A172 (cell line): ENCODE measurements at regions not wholly inside any gene's neighbourhood (a gene's known extent, or its start where the extent isn't known, plus 50 kb on each side); places are given as distances from the start of the nearest gene placed in this dataset.

Experiments
- DNase-seq: peaks from one replicate; pipeline ENCODE4 v3.0.0-alpha.2; 2015; ENCODE audit warnings: low spot score

GRCh38 chr5:3145641-3146040 lies 394.2 kb upstream of the IRX2 start:
- DNase-seq, result no peak

- DNase-seq, result no peak
Observed at GRCh38 chr5:3143382-3143781, 391.9 kb upstream of the IRX2 start.

DNA sequence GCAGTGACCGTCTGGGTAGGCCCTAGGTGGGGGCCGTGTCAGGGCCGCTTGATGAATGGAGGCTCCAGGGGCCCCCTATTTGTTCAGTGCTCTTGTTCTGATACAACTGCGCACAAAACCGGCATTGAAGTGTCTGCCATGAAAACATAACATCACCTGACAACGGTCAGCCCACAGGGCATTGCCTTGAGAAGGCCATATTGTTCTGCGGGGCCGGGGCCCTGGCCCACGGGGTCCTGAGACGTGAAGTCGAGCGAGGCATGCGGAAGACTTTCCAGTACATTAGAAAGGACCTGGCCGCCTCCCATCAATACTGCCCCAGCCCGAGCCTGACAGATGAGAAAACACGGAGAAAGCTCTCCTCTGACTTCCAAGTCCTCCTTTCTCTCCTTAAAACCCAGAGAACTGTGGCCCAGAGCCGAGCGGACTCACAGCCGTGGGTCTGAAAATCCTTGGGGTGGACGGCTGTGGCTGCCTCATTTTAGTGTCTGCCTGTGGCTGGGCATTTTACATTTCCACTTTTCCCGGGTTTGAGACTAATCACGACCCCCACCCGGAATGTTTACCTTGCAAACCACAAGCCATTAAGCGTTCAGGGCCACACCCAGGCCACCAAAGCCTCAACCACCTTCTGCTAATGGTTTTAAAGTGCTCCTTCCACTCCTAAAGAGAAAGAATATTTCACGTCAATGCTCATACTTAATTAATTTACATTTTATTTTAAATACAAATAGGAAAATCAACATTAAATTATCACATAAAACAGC lies 391.0 kb upstream of the IRX2 start:
- no peak for DNase-seq

DNA sequence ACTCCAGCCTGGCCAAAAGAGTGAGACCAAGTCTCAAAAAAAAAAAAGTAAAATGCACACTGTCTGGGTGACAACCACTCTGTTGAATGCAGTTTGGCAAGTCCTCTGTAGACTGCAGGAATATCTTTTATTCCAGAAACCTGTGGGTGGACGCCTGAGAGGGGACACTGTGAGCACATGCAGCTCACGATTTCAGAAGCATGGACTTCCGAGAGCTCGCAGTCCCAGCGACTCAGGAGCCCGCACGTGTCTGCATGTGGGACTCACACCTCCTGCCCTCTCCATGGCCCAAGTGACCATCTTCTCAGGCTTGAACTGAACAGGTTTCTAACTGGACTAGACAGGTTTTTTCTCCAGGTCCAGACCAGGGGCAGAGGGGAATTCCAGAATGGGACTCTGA lies 388.6 kb upstream of the IRX2 start:
- no peak for DNase-seq

GRCh38 chr5:3139499-3139931 lies 388.0 kb upstream of the IRX2 start:
- DNase-seq, result no peak

- DNase-seq, result no peak
Observed at GRCh38 chr5:3131161-3131560, 379.7 kb upstream of the IRX2 start.

GRCh38 chr5:3129252-3129651 lies 377.8 kb upstream of the IRX2 start:
- DNase-seq, result no peak

GRCh38 chr5:3127423-3127911 lies 376.0 kb upstream of the IRX2 start:
- no peak for DNase-seq

DNA sequence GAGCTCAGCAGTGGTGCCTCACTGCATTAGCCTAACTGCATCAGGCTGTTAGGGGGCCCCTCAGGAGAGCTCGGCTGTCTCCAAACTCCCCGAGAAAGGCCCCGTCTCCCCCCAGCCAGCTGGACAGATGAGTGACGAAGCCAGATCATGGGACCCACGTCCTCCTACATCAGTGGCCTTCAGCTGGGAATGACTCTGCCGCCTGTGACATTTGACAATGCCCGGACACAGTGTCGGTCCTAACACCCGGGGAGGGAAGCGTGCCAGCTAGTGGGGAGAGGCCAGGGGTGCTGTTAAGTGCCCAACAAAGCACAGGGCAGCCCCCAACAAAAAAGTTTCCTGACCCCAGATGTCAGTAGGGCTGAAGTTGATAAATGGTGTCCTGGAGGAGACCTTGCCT lies 375.2 kb upstream of the IRX2 start:
- no peak for DNase-seq

DNA sequence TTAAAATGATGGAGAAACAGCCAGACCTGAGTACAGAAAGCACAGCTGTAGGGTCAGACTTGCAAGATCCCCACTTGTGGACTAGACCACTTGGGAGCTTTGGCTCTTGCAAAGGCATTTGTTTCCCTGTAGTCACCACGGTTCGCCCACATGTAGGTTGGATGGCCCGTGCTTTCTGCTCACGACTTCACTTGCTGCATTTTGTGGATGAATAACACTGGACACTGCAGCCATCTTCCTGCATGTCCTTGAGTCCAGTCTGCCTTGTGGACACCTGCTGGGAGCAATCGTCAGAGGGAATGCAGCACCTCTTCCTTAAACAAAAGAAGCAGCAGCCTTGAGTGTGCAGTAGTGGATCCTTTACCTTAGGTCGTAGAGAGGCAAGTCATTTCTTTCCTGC lies 372.9 kb upstream of the IRX2 start:
- no peak for DNase-seq

DNA sequence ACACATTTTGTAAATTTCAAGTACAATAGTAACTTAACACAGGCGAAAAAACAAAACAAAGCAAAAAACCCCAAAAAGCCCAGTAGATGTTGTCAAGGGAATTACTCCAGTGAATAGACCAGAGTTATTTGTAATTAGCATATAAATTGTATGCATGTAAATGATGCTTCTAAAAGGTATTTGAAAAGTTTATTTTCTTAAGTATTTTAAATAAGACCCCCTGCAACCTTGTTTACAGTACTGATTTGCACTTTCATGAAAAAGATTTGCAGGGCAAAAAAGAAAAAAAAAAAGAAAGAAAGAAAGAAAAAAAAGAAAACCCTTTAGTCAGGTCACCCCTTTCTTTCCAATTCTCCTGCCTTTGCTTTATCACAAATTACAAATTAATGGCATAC lies 372.3 kb upstream of the IRX2 start:
- DNase-seq, result no peak

DNA sequence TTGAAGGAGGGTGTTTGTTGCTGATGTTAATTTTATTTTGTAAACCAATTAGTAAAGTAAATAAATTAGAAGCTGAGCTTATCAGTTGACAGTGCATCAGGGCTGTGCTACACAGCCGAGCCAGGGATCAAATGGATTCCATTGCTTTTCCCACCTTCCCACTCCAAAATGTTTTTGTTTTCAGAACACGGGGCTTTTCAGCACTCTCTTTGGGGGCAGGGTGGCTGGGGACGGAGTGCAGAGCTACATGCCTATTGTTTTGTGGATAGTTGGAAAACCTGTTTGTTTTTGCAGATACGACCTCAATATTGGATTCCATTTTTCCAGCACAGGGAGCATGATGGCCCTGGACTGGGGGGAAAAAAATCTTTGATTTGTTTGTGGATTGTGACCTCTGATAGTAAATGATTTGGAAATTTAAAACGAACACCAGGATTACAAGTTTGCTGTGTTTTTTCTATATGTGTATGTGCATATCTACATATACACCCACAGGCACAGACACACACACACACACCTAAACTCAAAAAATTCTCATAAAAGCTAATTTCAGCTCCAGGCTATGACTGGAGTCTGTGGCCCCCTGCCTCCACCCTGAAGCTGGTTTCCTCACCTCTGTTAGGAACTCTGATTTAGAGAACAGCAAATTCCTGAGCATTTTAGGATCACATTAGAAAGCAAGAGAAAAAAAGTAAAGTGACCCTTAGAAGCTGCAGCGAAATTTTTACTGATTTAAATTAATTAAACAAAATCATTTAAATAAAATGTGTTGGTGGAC lies 371.7 kb upstream of the IRX2 start:
- DNase-seq, result no peak

GRCh38 chr5:3122216-3122615 lies 370.7 kb upstream of the IRX2 start:
- no peak for DNase-seq

- DNase-seq, result no peak
Observed at GRCh38 chr5:3121813-3122212, 370.3 kb upstream of the IRX2 start.

GRCh38 chr5:3120028-3120427 lies 368.6 kb upstream of the IRX2 start:
- no peak for DNase-seq

DNA sequence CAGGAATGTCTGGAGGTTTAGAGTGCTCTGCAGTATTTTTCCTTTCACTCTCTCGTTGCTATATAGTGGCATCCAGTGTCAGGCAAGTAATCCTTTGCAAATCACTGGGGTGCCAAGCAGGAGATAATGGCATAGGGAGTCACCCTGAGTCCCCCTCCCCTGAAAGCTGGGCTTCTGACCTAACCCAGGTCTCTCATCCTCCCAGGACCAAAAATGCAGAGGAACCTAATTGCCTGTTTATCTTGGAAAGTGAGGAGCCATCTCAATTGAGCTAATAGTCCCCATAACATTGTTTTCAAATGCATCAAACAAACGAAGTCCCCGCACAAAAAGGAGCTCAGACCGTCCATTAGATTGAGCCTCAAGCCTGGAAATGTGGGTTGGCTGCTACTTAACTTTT lies 368.0 kb upstream of the IRX2 start:
- DNase-seq, result no peak

DNA sequence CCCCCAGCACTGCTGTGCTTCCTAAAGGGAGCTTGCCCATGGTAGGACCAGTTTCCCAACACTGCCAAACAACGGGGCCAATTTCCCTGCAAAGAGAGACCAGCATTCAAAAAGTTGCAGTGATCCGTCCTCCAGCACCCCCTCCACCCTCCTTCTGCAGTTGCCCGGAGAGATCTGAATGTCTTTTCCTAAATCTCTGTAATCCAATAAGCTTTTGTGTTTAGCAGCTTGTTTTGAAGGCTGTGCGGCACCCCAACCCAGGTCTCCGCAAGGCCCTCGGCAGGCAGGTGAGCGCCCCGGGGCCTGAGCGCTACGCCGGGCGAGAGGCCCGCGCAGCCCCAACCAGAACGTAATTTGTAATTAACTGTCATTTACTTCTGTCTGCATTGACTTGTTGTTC lies 366.9 kb upstream of the IRX2 start:
- DNase-seq, result no peak

DNA sequence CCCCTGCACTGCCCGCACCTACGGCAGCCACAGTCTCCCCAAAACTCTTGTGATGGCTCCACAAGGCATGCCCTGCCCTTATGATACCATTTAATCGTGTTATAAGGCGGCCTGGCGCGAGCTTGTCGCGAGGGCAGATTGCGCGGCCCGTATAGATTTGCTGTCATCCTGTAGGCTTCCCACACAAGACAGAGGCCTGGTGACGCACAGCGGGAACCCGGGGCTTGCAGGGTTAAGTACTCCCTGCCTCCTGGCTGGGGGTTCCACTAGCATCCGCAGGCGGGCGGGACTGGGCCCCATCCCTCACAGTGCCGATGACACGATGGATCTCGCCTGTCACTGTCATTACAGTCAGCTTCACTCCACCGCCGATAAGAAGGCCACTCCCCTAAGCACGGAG lies 364.9 kb upstream of the IRX2 start:
- no peak for DNase-seq

DNA sequence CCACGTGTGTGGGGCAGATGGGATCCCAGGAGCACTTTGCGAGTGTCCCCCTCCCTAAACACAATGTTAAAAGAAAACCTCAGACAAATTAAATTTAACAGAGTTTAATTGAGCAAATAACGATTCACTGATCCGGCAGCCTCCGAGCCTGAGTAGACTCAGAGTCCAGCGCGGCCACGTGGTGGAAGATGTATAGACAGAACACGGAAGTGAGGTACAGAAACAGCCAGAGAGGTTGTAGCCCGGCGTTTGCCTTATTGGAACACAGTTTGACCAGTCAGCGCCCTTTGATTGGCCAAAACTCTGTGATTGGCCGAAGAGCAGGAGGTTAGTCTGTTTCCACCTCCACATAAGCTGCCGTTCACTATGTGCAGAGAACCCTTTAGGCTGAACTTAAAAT lies 363.0 kb upstream of the IRX2 start:
- no peak for DNase-seq

DNA sequence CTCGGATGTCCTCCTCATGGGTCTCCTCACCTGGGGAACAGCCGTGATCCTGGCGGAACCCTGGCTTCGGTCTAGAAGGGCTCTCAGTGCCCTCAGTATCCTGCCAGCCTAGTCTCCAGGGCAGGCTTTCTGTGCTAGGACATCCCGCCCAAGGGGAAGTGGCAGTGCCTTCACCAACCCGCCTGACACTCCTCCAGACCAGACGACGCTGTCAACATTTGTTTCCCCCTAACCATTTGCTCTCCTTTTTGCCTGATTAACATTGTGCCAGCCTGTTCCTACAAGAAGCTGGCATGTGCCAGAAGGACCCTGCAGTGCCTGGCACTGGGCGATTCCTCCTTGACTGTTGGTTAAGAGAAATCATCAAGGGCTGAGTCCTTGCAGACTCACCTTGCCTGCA lies 358.9 kb upstream of the IRX2 start:
- DNase-seq, result no peak

- no peak for DNase-seq
Observed at GRCh38 chr5:3107156-3107611, 355.7 kb upstream of the IRX2 start.

GRCh38 chr5:3105581-3105980 lies 354.1 kb upstream of the IRX2 start:
- DNase-seq, result no peak

- DNase-seq, result no peak
Observed at GRCh38 chr5:3105172-3105571, 353.7 kb upstream of the IRX2 start.
